Middle frontal gyrus (tissue), 1 donor: ENCODE measurements at regions not wholly inside any gene's neighbourhood (a gene's known extent, or its start where the extent isn't known, plus 50 kb on each side); places are given as distances from the start of the nearest gene placed in this dataset.
"Not testable (repeated sequence)": the region's sequence is repeated elsewhere in the genome, so short reads cannot be mapped to it uniquely, and the experiment has no call there.

Experiments
- DNase-seq: peaks from one replicate; pipeline ENCODE4 v3.0.0-alpha.2; 2015; ENCODE audit warnings: low spot score; ENCODE audit errors: extremely low spot score

GRCh38 chr3:72042397-72043203 lies 257.7 kb upstream of the PROK2 start:
- DNase-seq = no peak

GRCh38 chr3:72041511-72041910 lies 256.6 kb upstream of the PROK2 start:
- DNase-seq = peak; percentile 66

- no peak for DNase-seq
These were observed 256.1 kb upstream of the PROK2 start for GRCh38 chr3:72041076-72041475.

DNA sequence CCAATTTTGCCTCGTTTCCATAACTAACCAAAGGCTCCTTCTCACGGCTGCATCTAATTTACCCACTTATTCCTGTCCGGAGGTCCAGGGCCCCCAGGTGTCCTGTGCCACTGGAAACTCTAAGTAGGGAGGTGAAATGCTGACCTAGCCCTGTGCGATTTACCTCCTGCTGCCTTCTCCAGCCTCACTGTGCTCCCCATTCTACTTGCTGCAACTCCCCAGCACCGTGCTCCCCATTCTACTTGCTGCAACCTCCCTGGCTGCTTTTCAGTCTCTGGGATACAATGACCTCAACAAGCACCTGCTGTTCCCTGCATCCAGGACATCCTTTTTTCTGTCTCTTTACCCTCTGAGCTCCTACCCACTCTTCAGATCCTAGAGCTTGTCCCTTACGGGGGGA lies 254.7 kb upstream of the PROK2 start:
- no peak for DNase-seq

GRCh38 chr3:72036899-72037298 lies 252.0 kb upstream of the PROK2 start:
- DNase-seq = no peak

DNA sequence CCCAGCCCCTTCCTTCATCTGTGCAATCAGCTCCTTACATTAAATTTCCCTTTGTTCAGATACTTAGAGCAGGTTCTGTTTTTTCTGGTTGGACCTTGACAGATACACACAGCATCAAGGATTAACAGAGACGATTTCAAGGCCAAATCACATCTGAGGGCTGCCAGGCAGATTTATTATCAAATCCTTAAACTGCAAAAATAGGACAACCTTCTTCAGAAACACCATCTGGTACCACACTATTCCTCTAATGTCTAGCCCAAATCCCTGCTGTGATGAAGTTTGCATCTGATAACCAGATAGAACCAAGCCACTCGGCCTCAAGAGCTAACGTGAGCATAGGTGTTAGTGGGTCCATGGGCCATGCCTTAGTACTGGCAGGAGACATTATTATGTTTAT lies 250.7 kb upstream of the PROK2 start:
- DNase-seq = no peak

DNA sequence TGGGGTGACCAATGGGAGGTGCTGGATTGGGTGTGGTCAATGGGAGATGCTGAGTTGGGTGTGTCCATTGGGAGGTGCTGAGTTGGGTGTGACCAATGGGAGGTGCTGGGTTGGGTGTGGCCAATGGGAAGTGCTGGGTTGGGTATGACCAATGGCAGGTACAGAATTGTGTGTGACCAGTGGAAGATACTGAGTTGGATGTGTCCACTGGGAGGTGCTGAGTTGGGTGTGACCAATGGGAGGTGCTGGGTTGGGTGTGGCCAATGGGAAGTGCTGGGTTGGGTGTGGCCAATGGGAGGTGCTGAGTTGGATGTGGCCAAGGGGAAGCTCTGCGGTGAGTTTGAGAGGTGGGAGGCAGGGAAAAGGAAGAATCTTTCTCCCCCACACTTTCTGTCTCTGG lies 250.0 kb upstream of the PROK2 start:
- DNase-seq = no peak

GRCh38 chr3:72033666-72034428 lies 248.9 kb upstream of the PROK2 start:
- no peak for DNase-seq

DNA sequence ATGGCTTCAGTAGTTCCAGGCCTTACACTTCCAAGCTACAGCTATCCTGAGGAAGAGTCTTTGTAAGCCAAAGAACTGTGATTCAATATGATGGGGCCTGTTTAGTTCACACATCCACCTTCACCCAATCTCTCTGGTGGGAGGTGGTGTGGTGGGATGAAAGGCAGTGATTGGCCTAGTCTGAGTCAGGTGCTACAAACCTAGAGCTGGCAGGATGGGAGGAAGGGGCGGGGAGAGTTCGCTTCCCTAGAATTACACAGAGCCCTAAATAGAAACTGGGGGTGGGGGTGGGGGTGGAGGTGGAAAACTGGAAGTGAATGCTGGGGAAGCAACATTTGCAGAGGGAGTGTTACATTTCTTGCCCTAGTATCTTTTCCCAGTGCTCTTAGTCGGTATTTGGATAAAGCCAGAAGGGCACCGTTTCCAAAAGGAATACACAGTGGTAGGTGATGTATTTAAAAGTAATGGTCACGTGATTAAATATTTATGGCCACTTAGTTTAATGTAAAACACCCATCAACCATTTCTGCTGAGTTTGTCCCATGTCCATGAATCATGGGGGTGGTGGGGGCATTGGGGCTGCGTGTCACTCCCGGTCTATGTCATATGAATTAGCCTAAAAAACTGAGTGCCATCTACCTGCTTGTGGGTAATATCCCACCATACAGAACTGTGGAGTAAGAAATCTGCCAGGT lies 247.6 kb upstream of the PROK2 start:
- peak; percentile 17 for DNase-seq

GRCh38 chr3:72031581-72031980 lies 246.6 kb upstream of the PROK2 start:
- DNase-seq = no peak

DNA sequence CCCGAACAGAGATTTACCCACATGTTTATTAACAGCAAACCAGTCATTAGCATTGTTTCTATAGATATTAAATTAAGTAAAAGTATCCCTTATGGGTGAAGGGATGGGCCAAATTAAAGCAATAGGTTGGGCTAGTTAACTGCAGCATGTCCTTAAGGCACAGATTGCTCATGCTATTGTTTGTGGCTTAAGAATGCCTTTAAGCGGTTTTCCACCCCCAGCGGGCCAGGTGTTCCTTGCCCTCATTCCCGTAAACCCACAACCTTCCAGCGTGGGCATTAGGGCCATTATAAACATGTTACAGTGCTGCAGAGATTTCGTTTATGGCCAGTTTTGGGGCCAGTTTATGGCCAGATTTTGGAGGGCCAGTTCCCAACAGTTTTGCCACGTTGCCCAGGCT lies 245.3 kb upstream of the PROK2 start:
- not testable (repeated sequence) for DNase-seq

- not testable (repeated sequence) for DNase-seq
These were observed 243.8 kb upstream of the PROK2 start for GRCh38 chr3:72028726-72029125.

DNA sequence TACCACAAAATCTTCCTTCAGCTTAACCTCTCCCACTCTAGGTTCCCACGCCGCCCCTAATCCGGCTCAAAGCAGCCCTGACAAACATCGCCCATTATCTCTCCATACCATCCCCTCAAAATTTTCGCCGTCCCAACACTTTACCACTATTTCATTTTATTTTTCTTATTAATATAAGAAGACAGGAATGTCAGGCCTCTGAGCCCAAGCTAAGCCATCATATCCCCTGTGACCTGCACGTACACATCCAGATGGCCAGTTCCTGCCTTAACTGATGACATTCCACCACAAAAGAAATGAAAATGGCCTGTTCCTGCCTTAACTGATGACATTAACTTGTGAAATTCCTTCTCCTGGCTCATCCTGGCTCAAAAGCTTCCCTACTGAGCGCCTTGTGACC lies 243.4 kb upstream of the PROK2 start:
- DNase-seq = not testable (repeated sequence)

DNA sequence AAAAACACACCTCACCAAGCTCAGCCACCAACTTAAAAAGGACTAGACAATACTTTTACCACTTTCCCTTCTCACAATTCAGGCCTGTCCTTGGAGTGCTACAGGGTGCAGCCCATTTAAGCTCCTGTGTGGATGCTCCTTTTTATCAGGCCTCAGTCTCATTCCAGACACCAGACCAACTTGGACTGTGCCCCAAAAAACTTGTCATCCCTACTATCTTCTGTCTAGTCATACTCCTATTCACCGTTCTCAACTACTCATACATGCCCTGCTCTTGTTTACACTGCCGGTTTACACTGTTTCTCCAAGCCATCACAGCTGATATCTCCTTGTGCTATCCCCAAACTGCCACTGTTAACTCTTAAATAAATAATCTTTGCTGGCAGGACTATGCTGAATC lies 242.8 kb upstream of the PROK2 start:
- not testable (repeated sequence) for DNase-seq

- no peak for DNase-seq
These were observed 237.1 kb upstream of the PROK2 start for GRCh38 chr3:72022027-72022426.

DNA sequence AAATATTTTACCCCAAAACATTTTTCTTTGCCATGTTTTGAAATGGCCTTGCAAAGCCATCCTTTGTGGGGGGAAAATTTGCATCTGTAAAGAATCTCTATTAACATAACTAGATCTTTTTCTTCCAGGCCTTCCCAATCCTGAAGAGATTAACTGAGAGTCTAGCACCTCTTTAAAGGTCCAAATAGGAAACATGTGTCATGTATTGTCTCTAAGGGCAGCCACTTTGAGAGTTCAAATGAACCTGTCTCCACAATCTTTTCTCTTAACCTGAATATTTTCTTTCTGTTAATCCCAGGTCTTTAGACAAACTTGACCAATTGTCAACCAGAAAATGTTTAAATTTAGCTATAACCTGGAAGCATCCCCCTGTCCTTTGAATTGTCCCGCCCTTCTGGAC lies 236.6 kb upstream of the PROK2 start:
- DNase-seq = no peak

- DNase-seq = no peak
These were observed 233.5 kb upstream of the PROK2 start for GRCh38 chr3:72018343-72018984.

GRCh38 chr3:72017935-72018334 lies 233.0 kb upstream of the PROK2 start:
- DNase-seq = no peak

DNA sequence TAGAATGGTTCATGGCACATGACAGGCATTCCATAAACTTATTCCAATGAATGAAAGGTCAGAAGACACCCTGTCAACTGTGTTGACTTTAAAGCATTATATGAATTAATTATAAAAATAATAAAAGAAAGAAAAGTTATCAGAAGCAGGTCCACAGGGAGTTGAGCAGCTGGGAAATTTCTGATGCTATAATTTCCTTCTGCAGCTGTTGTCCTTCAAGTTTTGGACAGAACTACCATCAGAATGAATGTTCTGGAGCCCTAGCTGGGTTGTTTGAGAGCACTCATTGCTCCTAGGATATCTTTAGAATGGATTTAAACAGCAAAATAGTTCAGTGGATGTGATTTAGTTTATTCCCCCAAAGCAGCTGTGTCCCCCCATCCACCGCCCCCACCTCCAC lies 232.4 kb upstream of the PROK2 start:
- DNase-seq = no peak

GRCh38 chr3:72015463-72015862 lies 230.5 kb upstream of the PROK2 start:
- DNase-seq = no peak

DNA sequence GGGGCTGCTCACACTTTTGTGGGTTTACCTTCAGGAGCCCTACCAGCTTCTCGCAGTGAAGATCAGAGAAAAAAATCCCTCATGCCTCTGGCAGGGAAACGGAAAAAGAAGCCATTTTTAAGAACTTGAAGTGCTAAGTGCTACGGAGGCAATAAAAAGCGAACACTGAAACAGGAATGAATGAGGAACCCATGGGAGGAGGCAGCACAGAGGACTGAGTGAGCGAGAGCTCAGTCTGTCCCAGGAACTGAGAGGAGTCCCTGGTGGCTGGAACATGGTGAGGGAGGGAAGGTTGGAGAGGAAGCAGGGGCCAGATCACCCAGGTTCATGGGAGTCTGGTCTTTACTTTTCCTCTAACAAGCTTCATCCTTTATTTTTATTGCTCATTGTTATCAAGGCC lies 228.1 kb upstream of the PROK2 start:
- DNase-seq = no peak

- no peak for DNase-seq
These were observed 227.4 kb upstream of the PROK2 start for GRCh38 chr3:72012363-72012762.
